Epithelial cell of esophagus (primary cell): ENCODE measurements at regions not wholly inside any gene's neighbourhood (a gene's known extent, or its start where the extent isn't known, plus 50 kb on each side); places are given as distances from the start of the nearest gene placed in this dataset.
A peak's percentile ranks its signal among the peaks of the same experiment; 100 is the strongest.

ENCODE experiments used
- DNase-seq: peaks from one replicate; pipeline ENCODE4 v3.0.0; 2010; ENCODE audit warnings: low read depth
- H3K4me3 ChIP-seq: 2 replicates; pipeline ENCODE4 v1.5.1; 2011; ENCODE audit warnings: mild to moderate bottlenecking, low read length, control low read depth
- CTCF ChIP-seq: IDR thresholded peaks from 2 replicates; pipeline ENCODE4 v1.5.1; 2011; ENCODE audit warnings: low read depth, mild to moderate bottlenecking, low read length, control low read depth, inconsistent platforms; ENCODE audit not compliant: insufficient read depth; ENCODE audit errors: missing control alignments

- no peak for TF ChIP-seq CTCF
- no peak for DNase-seq
- H3K4me3 ChIP-seq = no peak overlapping the region
Observed at GRCh38 chr15:62797171-62797570, 245.4 kb upstream of the TPM1 start.

- no peak for DNase-seq
- no peak for TF ChIP-seq CTCF
Observed at GRCh38 chr15:62798536-62798935, 244.0 kb upstream of the TPM1 start.

GRCh38 chr15:62799037-62799436 lies 243.5 kb upstream of the TPM1 start:
- no peak overlapping the region for H3K4me3 ChIP-seq
- DNase-seq = no peak
- TF ChIP-seq CTCF = no peak

More at GRCh38 chr15:62798536-62798935, 244.0 kb upstream of the TPM1 start:
- H3K4me3 ChIP-seq = no peak overlapping the region

GRCh38 chr15:62799919-62800318 lies 242.6 kb upstream of the TPM1 start:
- H3K4me3 ChIP-seq = no peak overlapping the region
- DNase-seq = no peak
- TF ChIP-seq CTCF = no peak

GRCh38 chr15:62802612-62803011 lies 239.9 kb upstream of the TPM1 start:
- no peak for DNase-seq
- no peak for TF ChIP-seq CTCF
- no peak overlapping the region for H3K4me3 ChIP-seq

GRCh38 chr15:62803856-62804400 lies 238.6 kb upstream of the TPM1 start:
- H3K4me3 ChIP-seq = no peak overlapping the region
- DNase-seq = peak; percentile 41
- TF ChIP-seq CTCF = no peak

- H3K4me3 ChIP-seq = no peak overlapping the region
- no peak for TF ChIP-seq CTCF
- no peak for DNase-seq
Observed at GRCh38 chr15:62805502-62805901, 237.0 kb upstream of the TPM1 start.
